IMR-90 (cell line): ENCODE measurements at regions not wholly inside any gene's neighbourhood (a gene's known extent, or its start where the extent isn't known, plus 50 kb on each side); places are given as distances from the start of the nearest gene placed in this dataset.

Experiments used
- ATAC-seq: fragments of 200-7000 bp; cut with Tn5 transposase; 2 replicates; pipeline ENCODE4 v1.9.1; 2020; ENCODE audit warnings: low read depth, mild to moderate bottlenecking, moderate library complexity
- BruUV-seq: library from RNA; stranded (reverse); fragments of 400-500 nt; replicated peaks from 2 replicates; lab custom pipeline; 2021; lab: Mats Ljungman, UMichigan
- CTCF ChIA-PET: fragments of 300-600 bp; formaldehyde crosslinking; extraction: SDS; loops from one replicate; lab custom pipeline; 2021; ENCODE audit warnings: antibody characterized with exemption; lab: Yijun Ruan, JAX
- POLR2A ChIA-PET: fragments of 300-600 bp; sonication (Branson Sonifier 250); formaldehyde crosslinking; loops from one replicate; lab custom pipeline; 2022; ENCODE audit warnings: antibody characterized with exemption; ENCODE audit not compliant: unreplicated experiment; lab: Charles Lee
- DNase-seq: peaks from one replicate; pipeline ENCODE4 v3.0.0; 2013
- H2AFZ ChIP-seq: replicated peaks from 2 replicates; pipeline ENCODE3; 2013; ENCODE audit warnings: low read length, mild to moderate bottlenecking; ENCODE audit not compliant: poor library complexity
- H2AK5ac ChIP-seq: 2 replicates; pipeline ENCODE4 v1.6.1; 2013; ENCODE audit warnings: low read depth, low read length, inconsistent platforms
- H2AK9ac ChIP-seq: replicated peaks from 2 replicates; pipeline ENCODE3; 2013; ENCODE audit warnings: mild to moderate bottlenecking, low read depth, low read length, moderate library complexity; ENCODE audit not compliant: poor library complexity
- H2BK120ac ChIP-seq: 2 replicates; pipeline ENCODE4 v1.6.1; 2013; ENCODE audit warnings: low read depth, low read length, inconsistent platforms
- H2BK15ac ChIP-seq: 3 replicates; pipeline ENCODE4 v1.6.1; 2013; ENCODE audit warnings: low read depth, low read length, inconsistent platforms
- H2BK20ac ChIP-seq: 2 replicates; pipeline ENCODE4 v1.6.1; 2013; ENCODE audit warnings: low read depth, mild to moderate bottlenecking, inconsistent platforms, low read length, moderate library complexity
- H2BK5ac ChIP-seq: 2 replicates; pipeline ENCODE4 v1.6.1; 2013; ENCODE audit warnings: mild to moderate bottlenecking, low read depth, low read length, inconsistent platforms; ENCODE audit not compliant: poor library complexity, severe bottlenecking
- H3K14ac ChIP-seq: replicated peaks from 2 replicates; pipeline ENCODE4 v1.6.1; 2013; ENCODE audit warnings: low read depth, low read length, inconsistent platforms
- H3K18ac ChIP-seq: 2 replicates; pipeline ENCODE4 v1.6.1; 2013; ENCODE audit warnings: low read depth, low read length, control low read depth
- H3K23ac ChIP-seq: 2 replicates; pipeline ENCODE4 v1.6.1; 2013; ENCODE audit warnings: low read depth, low read length, inconsistent platforms
- H3K27ac ChIP-seq: 2 replicates; pipeline ENCODE4 v1.5.1; 2013; ENCODE audit warnings: mild to moderate bottlenecking, control low read depth, low read length; ENCODE audit not compliant: insufficient read depth
- H3K27me3 ChIP-seq: 2 replicates; pipeline ENCODE4 v1.6.1; 2013; ENCODE audit warnings: low read length; ENCODE audit not compliant: control insufficient read depth, insufficient read depth
- H3K36me3 ChIP-seq: 2 replicates; pipeline ENCODE4 v1.6.1; 2013; ENCODE audit warnings: low read length, mixed read lengths; ENCODE audit not compliant: control insufficient read depth, insufficient read depth
- H3K4ac ChIP-seq: 2 replicates; pipeline ENCODE4 v1.6.1; 2013; ENCODE audit warnings: low read depth, low read length, inconsistent platforms
- H3K4me1 ChIP-seq: 2 replicates; pipeline ENCODE4 v1.6.1; 2013; ENCODE audit warnings: low read length, mixed read lengths; ENCODE audit not compliant: control insufficient read depth, insufficient read depth
- H3K4me2 ChIP-seq: 2 replicates; pipeline ENCODE4 v1.6.1; 2013; ENCODE audit warnings: low read depth, mild to moderate bottlenecking, control low read depth, low read length, moderate library complexity
- H3K4me3 ChIP-seq: 2 replicates; pipeline ENCODE4 v1.5.1; 2013; ENCODE audit warnings: low read depth, mild to moderate bottlenecking, control low read depth, low read length, moderate library complexity; ENCODE audit not compliant: insufficient read depth
- H3K56ac ChIP-seq: 2 replicates; pipeline ENCODE4 v1.6.1; 2013; ENCODE audit warnings: low read length, inconsistent platforms; ENCODE audit not compliant: insufficient read depth; ENCODE audit errors: extremely low read depth
- H3K79me1 ChIP-seq, 2 experiments: 2 replicates each; pipeline ENCODE4 v1.6.1; 2013; ENCODE audit warnings: low read length in 2 of 2, inconsistent platforms in 1 of 2, low read depth in 1 of 2
- H3K9ac ChIP-seq: 2 replicates; pipeline ENCODE4 v1.6.1; 2013; ENCODE audit warnings: low read depth, low read length, control low read depth
- H3K9me1 ChIP-seq: 2 replicates; pipeline ENCODE4 v1.6.1; 2013; ENCODE audit warnings: low read length, inconsistent platforms; ENCODE audit not compliant: insufficient read depth
- H3K9me3 ChIP-seq: 2 replicates; pipeline ENCODE4 v1.6.1; 2013; ENCODE audit warnings: low read length; ENCODE audit not compliant: control insufficient read depth, insufficient read depth
- H4K20me1 ChIP-seq: 2 replicates; pipeline ENCODE4 v1.6.1; 2013; ENCODE audit warnings: low read length, inconsistent platforms; ENCODE audit not compliant: insufficient read depth
- H4K5ac ChIP-seq: 2 replicates; pipeline ENCODE4 v1.6.1; 2013; ENCODE audit warnings: mild to moderate bottlenecking, low read depth, low read length, control low read depth
- H4K8ac ChIP-seq, 2 experiments: 2 replicates each; pipeline ENCODE4 v1.6.1; 2013; ENCODE audit warnings: low read depth in 2 of 2, low read length in 2 of 2, control low read depth in 1 of 2, inconsistent platforms in 1 of 2
- H4K91ac ChIP-seq: 2 replicates; pipeline ENCODE4 v1.6.1; 2013; ENCODE audit warnings: low read depth, low read length, inconsistent platforms; ENCODE audit not compliant: insufficient read depth
- BHLHE40 ChIP-seq: fragments of 150-350 bp; IDR thresholded peaks from 2 replicates; pipeline ENCODE4 v1.6.1; 2016; ENCODE audit warnings: mild to moderate bottlenecking, low read depth, low read length
- CHD1 ChIP-seq: IDR thresholded peaks from 2 replicates; pipeline ENCODE4 v1.6.1; 2012; ENCODE audit warnings: low read depth, low read length, improper control_type of control experiment
- CTCF ChIP-seq: conservative IDR thresholded peaks from 2 replicates; pipeline ENCODE4 v1.5.1; 2012; ENCODE audit warnings: mild to moderate bottlenecking, low read depth, low read length, improper control_type of control experiment
- ELK1 ChIP-seq: fragments of 150-350 bp; IDR thresholded peaks from 2 replicates; pipeline ENCODE4 v1.6.1; 2016; ENCODE audit warnings: low read depth, mild to moderate bottlenecking, low read length, moderate library complexity, borderline replicate concordance
- FOS ChIP-seq: fragments of 150-350 bp; IDR thresholded peaks from 2 replicates; pipeline ENCODE4 v1.6.1; 2016; ENCODE audit warnings: low read depth, low read length
- MAFK ChIP-seq: IDR thresholded peaks from 2 replicates; pipeline ENCODE4 v1.6.1; 2012; ENCODE audit warnings: low read depth, low read length, improper control_type of control experiment
- MAZ ChIP-seq: IDR thresholded peaks from 2 replicates; pipeline ENCODE4 v1.6.1; 2012; ENCODE audit warnings: low read depth, mild to moderate bottlenecking, low read length, improper control_type of control experiment, moderate library complexity, borderline replicate concordance
- MXI1 ChIP-seq: IDR thresholded peaks from 2 replicates; pipeline ENCODE4 v1.6.1; 2012; ENCODE audit warnings: low read depth, mild to moderate bottlenecking, low read length, moderate library complexity, borderline replicate concordance
- NFE2L2 ChIP-seq: fragments of 150-350 bp; IDR thresholded peaks from 2 replicates; pipeline ENCODE4 v1.6.1; 2016; ENCODE audit warnings: low read depth, mild to moderate bottlenecking, low read length
- POLR2A ChIP-seq: IDR thresholded peaks from 2 replicates; pipeline ENCODE4 v1.6.1; 2012; ENCODE audit warnings: mild to moderate bottlenecking, low read depth, low read length
- RAD21 ChIP-seq: IDR thresholded peaks from 2 replicates; pipeline ENCODE4 v1.6.1; 2012; ENCODE audit warnings: low read length, improper control_type of control experiment
- RCOR1 ChIP-seq: IDR thresholded peaks from 2 replicates; pipeline ENCODE4 v1.6.1; 2012; ENCODE audit warnings: mild to moderate bottlenecking, low read length, improper control_type of control experiment; ENCODE audit not compliant: insufficient replicate concordance
- RFX5 ChIP-seq: IDR thresholded peaks from 2 replicates; pipeline ENCODE4 v1.8.0; 2012; ENCODE audit warnings: low read depth, mild to moderate bottlenecking, low read length, moderate library complexity
- USF2 ChIP-seq: fragments of 150-350 bp; IDR thresholded peaks from 2 replicates; pipeline ENCODE4 v1.6.1; 2017; ENCODE audit warnings: mild to moderate bottlenecking, antibody characterized with exemption, low read length, low read depth
- WGBS, 2 experiments: methylation state at CpG; one replicate each; pipeline versions ENCODE4 v1.1.5 to v1.1.7; 2013; ENCODE audit warnings: missing lambda C conversion rate in 2 of 2; ENCODE audit not compliant: insufficient read length in 1 of 2; ENCODE audit errors: extremely low coverage in 2 of 2; 5-methylcytosine and 5-hydroxymethylcytosine counted together
- dilution Hi-C: fragments of 300-500 bp; cut with HindIII; formaldehyde crosslinking; loops from one replicate; pipeline ENCODE4 v1.14.3; 2018; ENCODE audit warnings: low sequenced_read_pairs; ENCODE audit not compliant: unreplicated experiment
- in situ Hi-C: fragments of 300-500 bp; cut with MboI; formaldehyde crosslinking; loops from 3 replicates; pipeline ENCODE4 v1.14.3; 2019; ENCODE audit warnings: low sequenced_read_pairs, inconsistent platforms, mixed read lengths
- intact Hi-C: fragments of 100-400 bp; cut with micrococcal nuclease; formaldehyde crosslinking; loops from 2 replicates; pipeline ENCODE4 v1.10.0; 2022

GRCh38 chr5:159763562-159763961 is 152.7 kb upstream of the ADRA1B start:
- peak overlapping the region; percentile 98 for H3K4ac ChIP-seq
- H4K5ac ChIP-seq = peak overlapping the region; percentile 92
- peak overlapping the region; percentile 92 to 95 for H4K8ac ChIP-seq
- H2BK120ac ChIP-seq = peak overlapping the region; percentile 99
- no peaks in the 10 kb centered on the region for H4K20me1 ChIP-seq
- in situ Hi-C loops (loop anchor here (25.0 kb wide), 1 partner anchor 601 kb away; no protein-coding TSS in a partner anchor), dilution Hi-C loops (no loop called here), intact Hi-C loops (loop anchor here (5.0 to 10.0 kb wide), 5 partner anchors 154 to 706 kb away; partner anchors contain the start of gene ADRA1B)
- peak overlapping the region; percentile 98 for H2BK20ac ChIP-seq
- ChIA-PET POLR2A (interaction anchor here (0.6 to 0.9 kb wide), 2 partner anchors 16 to 612 kb away, joined by 3 read pairs; no protein-coding TSS in a partner anchor), CTCF (no interaction called here)
- no peak overlapping the region for H3K9ac ChIP-seq
- DNase-seq (no peak), ATAC-seq (no peak)
- peak overlapping the region; percentile 95 for H3K27ac ChIP-seq
- H2BK5ac ChIP-seq = peak overlapping the region; percentile 94
- H3K27me3 ChIP-seq = no peaks in the 10 kb centered on the region
- H3K14ac ChIP-seq = peak overlapping the region; percentile 95
- H2AK5ac ChIP-seq = peak overlapping the region; percentile 99
- H2BK15ac ChIP-seq = peak overlapping the region; percentile 93; the same call in 2 of the 3 replicates
- no peaks in the 10 kb centered on the region for H3K36me3 ChIP-seq
- no TSS peak for BruUV-seq
- peak overlapping the region; percentile 89 for H3K23ac ChIP-seq
- TF ChIP-seq CTCF (no peak), RFX5 (no peak), POLR2A (no peak), ELK1 (no peak), NFE2L2 (no peak), RAD21 (no peak), CHD1 (no peak), USF2 (no peak), MAZ (no peak), MXI1 (no peak), BHLHE40 (no peak), FOS (no peak), RCOR1 (no peak), MAFK (no peak)
- H3K4me1 ChIP-seq = peaks cover 19% of the 10 kb centered on the region
- no peaks in the 10 kb centered on the region for H3K9me3 ChIP-seq
- H3K56ac ChIP-seq = peak overlapping the region; percentile 92; the same call in 1 of the 2 replicates
- H3K79me1 ChIP-seq = no peaks in the 10 kb centered on the region; a peak in 1 of 4 replicates
- H3K4me3 ChIP-seq = no peak overlapping the region
- peak overlapping the region; percentile 35 for H2AK9ac ChIP-seq
- H3K18ac ChIP-seq = peak overlapping the region; percentile 96
- peak overlapping the region; percentile 98 for H4K91ac ChIP-seq
- H2AFZ ChIP-seq = peak overlapping the region; percentile 79
- 100% methylated on average over 1 of the region's 9 CpGs; no CpG with 5 or more reads in 1 of the 2 experiments for WGBS, 2 experiments
- H3K4me2 ChIP-seq = no peak overlapping the region
- H3K9me1 ChIP-seq = peaks cover 8% of the 10 kb centered on the region
